Heart left ventricle (tissue), 16 donors: ENCODE measurements at regions not wholly inside any gene's neighbourhood (a gene's known extent, or its start where the extent isn't known, plus 50 kb on each side); places are given as distances from the start of the nearest gene placed in this dataset.

Experiments used
- ATAC-seq, 4 donors: fragments of 200-7000 bp; cut with Tn5 transposase; one replicate each; pipeline ENCODE4 v1.9.1; 2020 to 2022; ENCODE audit warnings: moderate library complexity in 4 of 4, mild to moderate bottlenecking in 3 of 4, moderate number of reproducible peaks in 1 of 4
- DNase-seq, 5 donors: peaks; one replicate each; pipeline ENCODE4 v3.0.0-alpha.2; 2020
- H3K27ac ChIP-seq, 12 donors: fragments of 200-600 bp; sonication (generic) in 4 of 12; one replicate each; pipeline versions ENCODE4 v1.5.0 to v1.8.0; 2016 to 2022; ENCODE audit warnings: mild to moderate bottlenecking in 2 of 12
- H3K27me3 ChIP-seq, 9 donors: fragments of 200-600 bp; sonication (generic) in 2 of 9; one replicate each; pipeline versions ENCODE4 v1.5.1 to v1.8.0; 2016 to 2022; ENCODE audit warnings: mild to moderate bottlenecking in 3 of 9
- H3K36me3 ChIP-seq, 9 donors: fragments of 200-600 bp; sonication (generic) in 2 of 9; one replicate each; pipeline versions ENCODE4 v1.5.0 to v1.8.0; 2018 to 2022; ENCODE audit warnings: mild to moderate bottlenecking in 2 of 9
- H3K4me1 ChIP-seq, 12 donors: fragments of 200-600 bp; sonication (generic) in 4 of 12; one replicate each; pipeline versions ENCODE4 v1.5.0 to v1.8.0; 2016 to 2022; ENCODE audit warnings: mild to moderate bottlenecking in 3 of 12
- H3K4me3 ChIP-seq, 12 donors: fragments of 200-600 bp; sonication (generic) in 4 of 12; one replicate each; pipeline versions ENCODE4 v1.5.0 to v1.8.0; 2017 to 2022; ENCODE audit warnings: mild to moderate bottlenecking in 9 of 12, moderate library complexity in 4 of 12
- H3K9me3 ChIP-seq, 12 donors: fragments of 200-600 bp; sonication (generic) in 4 of 12; one replicate each; pipeline versions ENCODE4 v1.5.0 to v1.8.0; 2016 to 2022; ENCODE audit warnings: mild to moderate bottlenecking in 1 of 12
- POLR2A ChIP-seq, 2 donors: fragments of 450-650 bp; IDR thresholded peaks; one replicate each; pipeline ENCODE4 v1.6.1; 2017; ENCODE audit warnings: antibody characterized with exemption in 2 of 2, mild to moderate bottlenecking in 2 of 2, moderate library complexity in 2 of 2
- WGBS, 4 donors: extraction: QIAGEN DNeasy Blood & Tissue Kit in 2 of 4; methylation state at CpG; one replicate each; pipeline versions ENCODE4 v1.1.5 to v1.1.7; 2013 to 2018; 5-methylcytosine and 5-hydroxymethylcytosine counted together
- intact Hi-C, 10 donors: fragments of 100-400 bp; cut with DNase I; formaldehyde crosslinking; loops; one replicate each; pipeline versions ENCODE4 v1.11.1 to v1.14.2; 2022
- TF ChIP-seq, protein P1 (sequence below), 12 donors: fragments of 200-600 bp; sonication (generic) in 4 of 12; IDR thresholded peaks; one replicate each; pipeline versions ENCODE4 v1.5.0 to v1.8.0; 2018 to 2022; ENCODE audit warnings: antibody characterized with exemption in 12 of 12, mild to moderate bottlenecking in 5 of 12
- donor health status: ischemic (EF 13 %, LVEDD 7.1; RV severe dilation, severe dysfunction).
- donor health status: healthy with polysubstance abuse.
- donor health status: DM: no; HTN: yes; CAD: no.
- donor health status: DM: no; HTN: no; CAD: no.
- donor health status: ischemic (EF 25% LVEDD 6.9; RV normal size, moderate dysfunction).
- donor health status: ischemic (EF 25% LVEDD 5.7; RV mildly dilated, moderate dysfunction).
- donor health status: healthy.
- donor health status: DM: yes; HTN: yes; CAD: no.
- donor health status: ischemic (EF 35%, LVEDD 5.7; RV mildly dilated, moderate dysfunction).
- donor health status: nonischemic (EF 11% LVEDD 7.7; RV severe dilation, severe dysfunction).
- donor health status: DM: yes; HTN: yes; CAD: no.
- donor health status: PGD.
- donor health status: ischemic (EF 29% LVEDD 5.4; RV normal size, mild dysfunction).
- donor health status: nonischemic (EF 23%, LVEDD 6.1; RV moderate dilation, normal function).

GRCh38 chr3:72036899-72037298 lies 252.0 kb upstream of the PROK2 start:
- 60 to 75% (median 69%) methylated on average over 1 of the region's 1 CpG for WGBS, 4 donors
- no peak overlapping the region for H3K4me3 ChIP-seq
- intact Hi-C loops = no loop called here
- DNase-seq = no peak
- H3K9me3 ChIP-seq = no peaks in the 10 kb centered on the region
- ATAC-seq = no peak
- peaks cover 0 to 9% (median 0%) of the 10 kb centered on the region in 9 donors for H3K27me3 ChIP-seq
- H3K36me3 ChIP-seq = no peaks in the 10 kb centered on the region
- H3K27ac ChIP-seq = no peak overlapping the region
- TF ChIP-seq, protein P1, sequence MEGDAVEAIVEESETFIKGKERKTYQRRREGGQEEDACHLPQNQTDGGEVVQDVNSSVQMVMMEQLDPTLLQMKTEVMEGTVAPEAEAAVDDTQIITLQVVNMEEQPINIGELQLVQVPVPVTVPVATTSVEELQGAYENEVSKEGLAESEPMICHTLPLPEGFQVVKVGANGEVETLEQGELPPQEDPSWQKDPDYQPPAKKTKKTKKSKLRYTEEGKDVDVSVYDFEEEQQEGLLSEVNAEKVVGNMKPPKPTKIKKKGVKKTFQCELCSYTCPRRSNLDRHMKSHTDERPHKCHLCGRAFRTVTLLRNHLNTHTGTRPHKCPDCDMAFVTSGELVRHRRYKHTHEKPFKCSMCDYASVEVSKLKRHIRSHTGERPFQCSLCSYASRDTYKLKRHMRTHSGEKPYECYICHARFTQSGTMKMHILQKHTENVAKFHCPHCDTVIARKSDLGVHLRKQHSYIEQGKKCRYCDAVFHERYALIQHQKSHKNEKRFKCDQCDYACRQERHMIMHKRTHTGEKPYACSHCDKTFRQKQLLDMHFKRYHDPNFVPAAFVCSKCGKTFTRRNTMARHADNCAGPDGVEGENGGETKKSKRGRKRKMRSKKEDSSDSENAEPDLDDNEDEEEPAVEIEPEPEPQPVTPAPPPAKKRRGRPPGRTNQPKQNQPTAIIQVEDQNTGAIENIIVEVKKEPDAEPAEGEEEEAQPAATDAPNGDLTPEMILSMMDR (IDR thresholded peaks at IDR 0.05) = no peak
- TF ChIP-seq POLR2A (IDR thresholded peaks at IDR 0.05) = no peak
- H3K4me1 ChIP-seq = peaks cover 0 to 14% (median 0%) of the 10 kb centered on the region in 12 donors

GRCh38 chr3:72035606-72036005 lies 250.7 kb upstream of the PROK2 start:
- H3K4me3 ChIP-seq = no peak overlapping the region
- no peaks in the 10 kb centered on the region for H3K36me3 ChIP-seq
- peaks cover 0 to 6% (median 0%) of the 10 kb centered on the region in 9 donors for H3K27me3 ChIP-seq
- 92 to 98% (median 96%) methylated on average over 3 of the region's 3 CpGs for WGBS, 4 donors
- DNase-seq (no peak), ATAC-seq (no peak)
- TF ChIP-seq POLR2A (IDR thresholded peaks at IDR 0.05) = no peak
- TF ChIP-seq, protein P1 (IDR thresholded peaks at IDR 0.05) = no peak
- intact Hi-C loops = no loop called here
- no peak overlapping the region for H3K27ac ChIP-seq
- no peaks in the 10 kb centered on the region for H3K9me3 ChIP-seq
- peaks cover 0 to 23% (median 0%) of the 10 kb centered on the region in 12 donors for H3K4me1 ChIP-seq

DNA sequence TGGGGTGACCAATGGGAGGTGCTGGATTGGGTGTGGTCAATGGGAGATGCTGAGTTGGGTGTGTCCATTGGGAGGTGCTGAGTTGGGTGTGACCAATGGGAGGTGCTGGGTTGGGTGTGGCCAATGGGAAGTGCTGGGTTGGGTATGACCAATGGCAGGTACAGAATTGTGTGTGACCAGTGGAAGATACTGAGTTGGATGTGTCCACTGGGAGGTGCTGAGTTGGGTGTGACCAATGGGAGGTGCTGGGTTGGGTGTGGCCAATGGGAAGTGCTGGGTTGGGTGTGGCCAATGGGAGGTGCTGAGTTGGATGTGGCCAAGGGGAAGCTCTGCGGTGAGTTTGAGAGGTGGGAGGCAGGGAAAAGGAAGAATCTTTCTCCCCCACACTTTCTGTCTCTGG lies 250.0 kb upstream of the PROK2 start:
- peaks cover 0 to under 1% (median 0%) of the 10 kb centered on the region in 9 donors for H3K27me3 ChIP-seq
- H3K4me1 ChIP-seq = peaks cover 0 to 23% (median 0%) of the 10 kb centered on the region in 12 donors
- H3K9me3 ChIP-seq = no peaks in the 10 kb centered on the region
- intact Hi-C loops = no loop called here
- TF ChIP-seq POLR2A (IDR thresholded peaks at IDR 0.05) = no peak
- TF ChIP-seq, protein P1 (IDR thresholded peaks at IDR 0.05) = no peak
- H3K4me3 ChIP-seq = no peak overlapping the region
- ATAC-seq (no peak), DNase-seq (no peak)
- H3K36me3 ChIP-seq = no peaks in the 10 kb centered on the region
- 71 to 91% (median 89%) methylated on average over 1 of the region's 1 CpG for WGBS, 4 donors
- H3K27ac ChIP-seq = no peak overlapping the region

DNA sequence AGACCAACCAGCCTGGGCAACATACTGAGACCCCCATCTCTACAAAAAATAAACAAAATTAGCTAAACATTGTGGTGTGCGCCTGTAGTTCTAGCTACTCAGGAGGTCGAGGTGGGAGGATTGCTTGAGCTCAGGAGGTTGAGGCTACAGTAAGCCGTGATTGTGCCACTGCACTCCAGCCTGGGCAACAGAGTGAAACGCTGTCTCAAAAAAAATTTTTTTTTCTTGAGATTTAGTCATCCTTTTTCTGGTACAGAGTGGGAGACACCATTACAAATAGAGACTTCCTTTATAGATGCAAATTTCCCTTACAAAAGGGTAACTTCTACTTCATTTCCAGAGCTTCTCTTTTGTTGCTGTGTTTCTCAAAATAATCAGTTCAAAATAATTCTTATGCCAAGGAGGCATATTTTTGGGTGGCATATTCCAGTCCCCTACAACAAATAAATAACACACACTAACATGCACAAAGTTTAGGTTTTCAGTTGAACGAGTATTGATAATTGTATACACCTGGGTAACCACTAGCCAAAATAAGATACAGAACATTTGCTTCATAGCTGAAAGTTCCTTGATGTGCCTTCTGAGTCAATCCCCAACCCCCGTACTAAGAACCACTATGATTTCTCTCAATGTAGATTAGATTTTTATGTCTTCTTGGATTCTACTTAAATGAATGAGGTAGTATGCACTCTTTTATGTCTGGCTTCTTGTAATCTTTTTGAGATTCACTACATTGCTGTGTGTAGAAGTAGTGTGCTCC lies 248.9 kb upstream of the PROK2 start:
- ATAC-seq = no peak
- Histone ChIP-seq H3K4me3 (no peak overlapping the region), H3K27me3 (no peaks in the 10 kb centered on the region), H3K9me3 (no peaks in the 10 kb centered on the region), H3K4me1 (peaks cover 0 to 23% (median 0%) of the 10 kb centered on the region in 12 donors), H3K27ac (no peak overlapping the region), H3K36me3 (no peaks in the 10 kb centered on the region)
- intact Hi-C loops = no loop called here
- TF ChIP-seq, protein P1 (IDR thresholded peaks at IDR 0.05) = no peak
- TF ChIP-seq POLR2A (IDR thresholded peaks at IDR 0.05) = no peak
- WGBS, 4 donors = 91 to 95% (median 93%) methylated on average over 6 of the region's 6 CpGs
- no peak for DNase-seq
